Spinal cord (tissue), 9 donors: ENCODE measurements at regions not wholly inside any gene's neighbourhood (a gene's known extent, or its start where the extent isn't known, plus 50 kb on each side); places are given as distances from the start of the nearest gene placed in this dataset.
"Not testable (repeated sequence)": the region's sequence is repeated elsewhere in the genome, so short reads cannot be mapped to it uniquely, and the experiment has no call there.

Experiments
- DNase-seq, 6 donors: peaks; one replicate each; pipeline versions ENCODE4 v3.0.0 to v3.0.0-alpha.2; 2013 to 2015; ENCODE audit warnings: low spot score in 6 of 6, low read depth in 4 of 6
- H3K27ac ChIP-seq: one replicate; pipeline ENCODE4 v1.5.1; 2013; ENCODE audit warnings: low read depth, low read length, control low read depth
- H3K27me3 ChIP-seq: one replicate; pipeline ENCODE4 v1.6.1; 2013; ENCODE audit warnings: low read length; ENCODE audit not compliant: control insufficient read depth, insufficient read depth
- H3K36me3 ChIP-seq: one replicate; pipeline ENCODE4 v1.6.1; 2013; ENCODE audit warnings: low read length; ENCODE audit not compliant: control insufficient read depth, insufficient read depth
- H3K4me1 ChIP-seq: one replicate; pipeline ENCODE4 v1.6.1; 2013; ENCODE audit warnings: low read length; ENCODE audit not compliant: control insufficient read depth, insufficient read depth
- H3K4me3 ChIP-seq: one replicate; pipeline ENCODE4 v1.5.1; 2013; ENCODE audit warnings: low read depth, low read length, control low read depth
- H3K9me3 ChIP-seq: one replicate; pipeline ENCODE4 v1.6.1; 2013; ENCODE audit warnings: low read length; ENCODE audit not compliant: control insufficient read depth, insufficient read depth
- WGBS: methylation state at CpG from one replicate; pipeline ENCODE4 v1.1.5; 2013; ENCODE audit warnings: missing lambda C conversion rate; ENCODE audit not compliant: insufficient coverage; 5-methylcytosine and 5-hydroxymethylcytosine counted together
- donor health status: healthy.

GRCh38 chrX:34809096-34809495, 133.5 kb upstream of the FAM47B start:
- 79% methylated on average over 3 of the region's 5 CpGs for WGBS
- H3K9me3 ChIP-seq, result no peaks in the 10 kb centered on the region

DNA sequence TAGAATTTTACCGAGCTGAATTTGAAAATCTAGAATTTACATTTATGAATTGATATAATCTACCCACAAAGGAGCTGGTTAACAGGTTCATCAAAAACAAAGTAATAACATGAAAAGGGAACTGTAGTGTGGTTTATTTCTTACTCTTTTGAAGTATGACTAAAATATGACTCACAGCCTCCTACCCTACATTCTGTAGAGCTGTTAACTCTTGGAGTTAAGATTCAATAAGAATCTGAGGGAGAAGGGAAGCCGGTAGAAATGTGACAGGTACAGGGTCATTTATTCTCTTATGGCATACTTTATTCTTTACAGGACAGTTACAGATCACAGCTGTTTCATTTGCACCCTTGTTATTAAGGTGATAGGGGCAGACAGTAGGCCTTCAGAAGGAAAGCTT, 132.2 kb upstream of the FAM47B start:
- Histone ChIP-seq H3K9me3 (no peaks in the 10 kb centered on the region), H3K4me1 (no peaks in the 10 kb centered on the region), H3K27me3 (no peaks in the 10 kb centered on the region), H3K4me3 (no peak overlapping the region), H3K27ac (no peak overlapping the region), H3K36me3 (no peaks in the 10 kb centered on the region)
- WGBS, result no CpG with 5 or more reads among the region's 2 CpGs
- no peak for DNase-seq

More at GRCh38 chrX:34809096-34809495, 133.5 kb upstream of the FAM47B start:
- H3K36me3 ChIP-seq, result no peaks in the 10 kb centered on the region
- no peak overlapping the region for H3K4me3 ChIP-seq
- H3K27ac ChIP-seq, result no peak overlapping the region
- peak in 2 of 6 donors; percentile 0 to 1 for DNase-seq
- no peaks in the 10 kb centered on the region for H3K27me3 ChIP-seq
- H3K4me1 ChIP-seq, result no peaks in the 10 kb centered on the region

DNA sequence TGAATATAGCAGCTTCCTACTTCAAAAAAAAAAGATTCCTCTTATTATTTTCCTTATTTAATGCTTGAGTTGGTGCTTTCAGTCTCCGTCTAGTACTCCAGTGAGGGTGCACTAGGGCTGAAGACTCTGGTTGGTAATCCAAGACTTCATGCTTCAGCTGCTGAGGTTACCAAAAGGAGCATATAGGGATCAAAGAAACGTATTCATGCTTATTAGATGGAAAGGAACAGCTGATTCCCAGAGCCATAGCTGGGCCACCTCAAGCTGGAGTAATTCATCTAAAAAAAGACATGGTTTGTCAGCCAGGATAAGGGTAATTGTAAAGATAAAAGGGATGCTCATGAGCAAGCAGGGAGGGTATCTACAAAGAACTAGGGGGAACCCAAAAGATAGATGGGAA, 131.7 kb upstream of the FAM47B start:
- Histone ChIP-seq H3K4me1 (no peaks in the 10 kb centered on the region), H3K4me3 (no peak overlapping the region), H3K36me3 (no peaks in the 10 kb centered on the region), H3K27ac (no peak overlapping the region), H3K27me3 (no peaks in the 10 kb centered on the region), H3K9me3 (no peaks in the 10 kb centered on the region)
- DNase-seq, result peak in 2 of 6 donors; percentile 5 to 7
- 15% methylated on average over 2 of the region's 2 CpGs for WGBS

- DNase-seq, result no peak
- H3K4me1 ChIP-seq, result no peaks in the 10 kb centered on the region
- no peak overlapping the region for H3K27ac ChIP-seq
- no CpG with 5 or more reads among the region's 1 CpG for WGBS
- H3K9me3 ChIP-seq, result peaks cover 2% of the 10 kb centered on the region
- no peaks in the 10 kb centered on the region for H3K36me3 ChIP-seq
- no peak overlapping the region for H3K4me3 ChIP-seq
- no peaks in the 10 kb centered on the region for H3K27me3 ChIP-seq
These were observed 129.0 kb upstream of the FAM47B start for GRCh38 chrX:34813618-34814017.

GRCh38 chrX:34826964-34827363, 115.6 kb upstream of the FAM47B start:
- H3K27ac ChIP-seq, result no peak overlapping the region
- H3K4me1 ChIP-seq, result no peaks in the 10 kb centered on the region
- no peaks in the 10 kb centered on the region for H3K9me3 ChIP-seq
- no CpG with 5 or more reads among the region's 3 CpGs for WGBS
- H3K36me3 ChIP-seq, result no peaks in the 10 kb centered on the region
- H3K4me3 ChIP-seq, result no peak overlapping the region
- no peaks in the 10 kb centered on the region for H3K27me3 ChIP-seq
- no peak for DNase-seq

- no peaks in the 10 kb centered on the region for H3K27me3 ChIP-seq
- no peaks in the 10 kb centered on the region for H3K9me3 ChIP-seq
- H3K4me1 ChIP-seq, result no peaks in the 10 kb centered on the region
- DNase-seq, result no peak
- WGBS, result no CpG with 5 or more reads among the region's 3 CpGs
- H3K4me3 ChIP-seq, result no peak overlapping the region
- H3K27ac ChIP-seq, result no peak overlapping the region
- no peaks in the 10 kb centered on the region for H3K36me3 ChIP-seq
These were observed 103.1 kb upstream of the FAM47B start for GRCh38 chrX:34839451-34839850.

DNA sequence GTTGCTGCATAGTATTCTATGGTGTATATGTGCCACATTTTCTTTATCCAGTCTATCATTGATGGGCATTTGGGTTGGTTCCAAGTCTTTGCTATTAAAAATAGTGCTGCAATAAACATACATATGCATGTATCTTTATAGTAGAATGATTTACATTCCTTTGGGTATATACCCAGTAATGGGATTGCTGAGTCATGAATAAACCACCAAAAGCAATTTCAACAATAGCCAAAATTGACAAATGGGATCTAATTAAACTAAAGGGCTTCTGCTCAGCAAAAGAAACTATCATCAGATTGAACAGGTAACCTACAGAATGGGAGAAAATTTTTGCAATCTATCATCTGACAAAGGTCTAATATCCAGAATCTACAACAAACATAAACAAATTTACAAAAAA, 101.4 kb upstream of the FAM47B start:
- DNase-seq, H3K27ac ChIP-seq, H3K27me3 ChIP-seq, H3K4me3 ChIP-seq, H3K9me3 ChIP-seq, H3K4me1 ChIP-seq, H3K36me3 ChIP-seq: not testable (repeated sequence)

DNA sequence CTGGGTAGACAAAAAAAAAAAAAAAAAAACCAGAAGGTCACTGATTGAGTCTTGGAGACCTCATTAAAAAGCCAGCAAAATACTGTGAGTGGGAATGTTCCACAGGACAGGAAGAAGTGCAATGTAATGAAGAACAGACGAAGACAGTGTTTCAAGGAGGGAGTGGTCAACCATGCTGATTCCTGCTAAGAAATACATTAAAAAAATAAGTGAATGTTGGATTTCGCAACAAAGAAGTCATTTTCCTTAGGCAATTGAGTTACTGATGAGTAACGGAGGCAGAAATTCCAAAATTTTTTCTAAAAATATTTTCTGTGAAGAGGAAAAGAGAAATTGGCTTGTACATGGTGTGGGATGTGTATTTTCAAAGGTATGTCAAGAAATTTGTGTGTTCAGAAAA, 94.3 kb upstream of the FAM47B start:
- H3K9me3 ChIP-seq, result no peaks in the 10 kb centered on the region
- no peaks in the 10 kb centered on the region for H3K4me1 ChIP-seq
- no peak for DNase-seq
- H3K27me3 ChIP-seq, result no peaks in the 10 kb centered on the region
- no peaks in the 10 kb centered on the region for H3K36me3 ChIP-seq
- WGBS, result no CpG with 5 or more reads among the region's 3 CpGs
- no peak overlapping the region for H3K4me3 ChIP-seq
- H3K27ac ChIP-seq, result no peak overlapping the region

- WGBS, result no CpG with 5 or more reads among the region's 1 CpG
These were observed 93.2 kb upstream of the FAM47B start for GRCh38 chrX:34849371-34849770.

DNA sequence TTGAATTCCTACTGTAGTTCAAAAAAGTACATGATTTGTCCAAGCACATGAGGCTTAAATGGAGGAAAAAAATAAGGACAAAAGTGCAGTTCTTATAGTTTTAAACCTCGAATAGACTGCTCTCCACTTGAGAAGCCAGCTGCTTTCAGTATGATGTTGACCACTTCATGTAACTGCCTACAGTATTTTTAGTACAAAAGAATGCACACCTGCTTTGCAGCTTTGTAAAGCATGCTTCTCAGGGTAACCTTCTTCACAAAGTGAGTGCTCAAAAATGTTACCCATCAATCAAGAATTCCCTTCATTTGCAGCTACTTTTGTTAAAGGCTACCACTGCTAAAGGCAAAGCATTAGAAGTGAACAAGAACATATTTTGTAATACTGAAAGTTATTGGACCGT, 83.4 kb upstream of the FAM47B start:
- Histone ChIP-seq H3K27ac (no peak overlapping the region), H3K27me3 (no peaks in the 10 kb centered on the region), H3K4me1 (no peaks in the 10 kb centered on the region), H3K9me3 (no peaks in the 10 kb centered on the region), H3K36me3 (no peaks in the 10 kb centered on the region), H3K4me3 (no peak overlapping the region)
- WGBS, result 57% methylated on average over 1 of the region's 2 CpGs
- no peak for DNase-seq

More at GRCh38 chrX:34849371-34849770, 93.2 kb upstream of the FAM47B start:
- no peaks in the 10 kb centered on the region for H3K36me3 ChIP-seq
- H3K27me3 ChIP-seq, result no peaks in the 10 kb centered on the region
- no peak overlapping the region for H3K27ac ChIP-seq
- H3K9me3 ChIP-seq, result no peaks in the 10 kb centered on the region
- H3K4me1 ChIP-seq, result no peaks in the 10 kb centered on the region
- H3K4me3 ChIP-seq, result no peak overlapping the region
- DNase-seq, result no peak
